MCF 10A (cell line): ENCODE measurements at regions not wholly inside any gene's neighbourhood (a gene's known extent, or its start where the extent isn't known, plus 50 kb on each side); places are given as distances from the start of the nearest gene placed in this dataset.

ENCODE experiments used
- BruUV-seq: library from RNA; stranded (reverse); fragments of 400-500 nt; replicated peaks from 2 replicates; lab custom pipeline; 2021; lab: Mats Ljungman, UMichigan
- CTCF ChIA-PET: fragments of 300-600 bp; sonication (Branson Sonifier 250); formaldehyde crosslinking; extraction: SDS; loops from one replicate; lab custom pipeline; 2021; ENCODE audit warnings: antibody characterized with exemption, inconsistent platforms; lab: Yijun Ruan, JAX
- POLR2A ChIA-PET: fragments of 300-600, 350-650 bp; sonication (Branson Sonifier 250); formaldehyde crosslinking; extraction: SDS; loops from one replicate; lab custom pipeline; 2020; ENCODE audit warnings: antibody characterized with exemption, inconsistent platforms; lab: Yijun Ruan, JAX
- DNase-seq: peaks from one replicate; pipeline ENCODE4 v3.0.0-alpha.2; 2018; ENCODE audit not compliant: unreplicated experiment
- H3K27ac Mint-ChIP-seq: one replicate; pipeline ENCODE4 v1.8.0; 2022; ENCODE audit warnings: mild to moderate bottlenecking, low read depth, mixed read lengths; ENCODE audit not compliant: unreplicated experiment
- H3K27me3 Mint-ChIP-seq: one replicate; pipeline ENCODE4 v1.8.0; 2022; ENCODE audit warnings: mixed read lengths; ENCODE audit not compliant: insufficient read depth, unreplicated experiment
- H3K36me3 Mint-ChIP-seq: one replicate; pipeline ENCODE4 v1.8.0; 2022; ENCODE audit warnings: mild to moderate bottlenecking, moderate library complexity, mixed read lengths; ENCODE audit not compliant: insufficient read depth, unreplicated experiment
- H3K4me1 Mint-ChIP-seq: one replicate; pipeline ENCODE4 v1.8.0; 2022; ENCODE audit warnings: mixed read lengths; ENCODE audit not compliant: insufficient read depth, unreplicated experiment
- H3K4me3 Mint-ChIP-seq: one replicate; pipeline ENCODE4 v1.8.0; 2022; ENCODE audit warnings: mild to moderate bottlenecking, moderate library complexity, mixed read lengths; ENCODE audit not compliant: unreplicated experiment
- H3K9me3 Mint-ChIP-seq: one replicate; pipeline ENCODE4 v1.8.0; 2022; ENCODE audit warnings: mixed read lengths; ENCODE audit not compliant: unreplicated experiment
- intact Hi-C: fragments of 100-400 bp; cut with micrococcal nuclease; formaldehyde crosslinking; loops from 2 replicates; pipeline ENCODE4 v1.14.1; 2022
- TF ChIP-seq, protein P1 (sequence below): fragments of 200-600 bp; IDR thresholded peaks from one replicate; pipeline ENCODE4 v1.8.0; 2022; ENCODE audit warnings: antibody characterized with exemption, mild to moderate bottlenecking; ENCODE audit not compliant: unreplicated experiment

DNA sequence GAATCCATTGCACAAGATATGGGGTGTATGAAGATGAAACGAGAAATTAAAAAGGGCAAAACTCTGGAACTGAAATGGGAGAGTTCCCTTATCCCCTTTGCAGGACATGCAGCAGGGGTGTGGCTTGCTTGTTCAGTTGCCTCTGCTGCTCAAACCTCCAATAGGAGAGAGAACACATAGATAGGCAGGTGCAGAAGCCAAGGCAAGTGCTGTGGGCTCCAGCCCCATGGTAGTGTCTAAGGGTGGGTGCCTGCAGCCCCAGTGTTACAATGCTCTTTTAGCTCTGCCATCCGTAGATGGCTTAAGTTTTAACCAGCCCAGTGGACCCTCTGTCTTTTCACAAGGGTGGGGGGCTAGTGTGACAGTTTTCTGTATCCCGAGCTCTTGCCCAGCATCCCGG is 69.7 kb downstream of the CMAS start:
- POLR2A ChIA-PET, result no interaction called here
- CTCF ChIA-PET, result interaction anchor here (1.6 kb wide), 1 partner anchor 220 kb away, joined by 8 read pairs; no protein-coding TSS in a partner anchor
- intact Hi-C loops, result no loop called here
- no peak for DNase-seq
- H3K27ac Mint-ChIP-seq, result no peak overlapping the region
- H3K4me1 Mint-ChIP-seq, result no peaks in the 10 kb centered on the region
- TF ChIP-seq, protein P1, sequence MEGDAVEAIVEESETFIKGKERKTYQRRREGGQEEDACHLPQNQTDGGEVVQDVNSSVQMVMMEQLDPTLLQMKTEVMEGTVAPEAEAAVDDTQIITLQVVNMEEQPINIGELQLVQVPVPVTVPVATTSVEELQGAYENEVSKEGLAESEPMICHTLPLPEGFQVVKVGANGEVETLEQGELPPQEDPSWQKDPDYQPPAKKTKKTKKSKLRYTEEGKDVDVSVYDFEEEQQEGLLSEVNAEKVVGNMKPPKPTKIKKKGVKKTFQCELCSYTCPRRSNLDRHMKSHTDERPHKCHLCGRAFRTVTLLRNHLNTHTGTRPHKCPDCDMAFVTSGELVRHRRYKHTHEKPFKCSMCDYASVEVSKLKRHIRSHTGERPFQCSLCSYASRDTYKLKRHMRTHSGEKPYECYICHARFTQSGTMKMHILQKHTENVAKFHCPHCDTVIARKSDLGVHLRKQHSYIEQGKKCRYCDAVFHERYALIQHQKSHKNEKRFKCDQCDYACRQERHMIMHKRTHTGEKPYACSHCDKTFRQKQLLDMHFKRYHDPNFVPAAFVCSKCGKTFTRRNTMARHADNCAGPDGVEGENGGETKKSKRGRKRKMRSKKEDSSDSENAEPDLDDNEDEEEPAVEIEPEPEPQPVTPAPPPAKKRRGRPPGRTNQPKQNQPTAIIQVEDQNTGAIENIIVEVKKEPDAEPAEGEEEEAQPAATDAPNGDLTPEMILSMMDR, result no peak
- no peaks in the 10 kb centered on the region for H3K36me3 Mint-ChIP-seq
- no peak overlapping the region for H3K4me3 Mint-ChIP-seq
- no TSS peak for BruUV-seq
- no peaks in the 10 kb centered on the region for H3K27me3 Mint-ChIP-seq
- H3K9me3 Mint-ChIP-seq, result no peaks in the 10 kb centered on the region

DNA sequence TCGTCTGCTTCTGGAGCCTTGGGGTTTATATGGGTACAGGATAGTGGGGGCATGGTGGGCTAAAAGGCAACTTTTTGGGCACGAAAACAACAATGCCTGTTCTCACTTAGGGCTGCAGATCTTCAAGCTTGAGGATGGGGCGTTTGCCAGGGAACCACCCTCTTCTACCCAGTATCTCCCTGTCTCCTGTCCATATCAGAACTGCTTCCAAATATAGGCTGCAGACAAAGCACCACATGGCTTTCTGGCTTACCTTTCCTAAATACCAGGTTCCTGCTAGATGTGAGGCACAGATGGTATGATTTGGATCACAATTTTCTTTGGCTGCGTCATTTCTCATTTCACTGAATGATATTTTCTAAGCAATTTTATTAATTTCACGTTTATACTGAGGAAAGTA is 70.4 kb downstream of the CMAS start:
- BruUV-seq, result no TSS peak
- Mint-ChIP-seq H3K4me1 (no peaks in the 10 kb centered on the region), H3K27me3 (no peaks in the 10 kb centered on the region), H3K27ac (no peak overlapping the region), H3K36me3 (no peaks in the 10 kb centered on the region), H3K4me3 (no peak overlapping the region), H3K9me3 (no peaks in the 10 kb centered on the region)
- intact Hi-C loops, result no loop called here
- ChIA-PET CTCF (no interaction called here), POLR2A (no interaction called here)
- DNase-seq, result no peak
- TF ChIP-seq, protein P1, result no peak

DNA sequence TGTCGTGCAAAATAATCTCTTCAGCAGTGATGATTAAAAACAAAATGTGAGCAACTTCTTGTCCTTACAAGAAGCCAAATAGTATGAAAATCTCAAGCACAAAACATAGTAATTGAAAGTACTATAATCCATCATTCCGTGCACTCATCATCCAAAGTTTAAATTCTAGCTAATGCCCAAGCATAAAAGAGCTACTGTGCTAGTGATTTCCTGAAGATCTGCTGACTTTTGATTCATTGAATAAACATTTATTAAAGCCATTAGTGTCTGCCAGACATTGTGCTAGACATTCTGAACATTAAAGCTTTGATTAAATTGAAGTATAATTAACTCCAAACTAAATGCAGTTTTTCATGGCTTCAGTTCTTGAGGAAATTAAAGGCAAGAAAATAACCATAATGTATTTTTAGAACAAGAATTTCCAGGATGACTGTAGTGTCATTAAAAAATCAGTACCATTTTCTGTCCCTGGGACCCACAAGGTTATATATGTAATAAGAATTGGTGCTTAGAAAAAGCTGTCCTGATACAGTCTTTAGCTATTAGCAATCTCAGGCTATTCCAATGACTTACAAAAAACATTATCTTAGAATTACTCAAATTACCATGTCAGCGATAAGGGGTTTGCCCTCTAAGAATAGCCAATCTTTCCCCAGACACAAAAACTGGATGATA is 71.7 kb downstream of the CMAS start:
- H3K4me1 Mint-ChIP-seq, result no peaks in the 10 kb centered on the region
- H3K4me3 Mint-ChIP-seq, result no peak overlapping the region
- ChIA-PET POLR2A (no interaction called here), CTCF (interaction anchor here (0.6 to 1.2 kb wide), 4 partner anchors 12 to 218 kb away, joined by 3 to 4 read pairs (median 4); no protein-coding TSS in a partner anchor)
- H3K36me3 Mint-ChIP-seq, result no peaks in the 10 kb centered on the region
- no peaks in the 10 kb centered on the region for H3K9me3 Mint-ChIP-seq
- intact Hi-C loops, result no loop called here
- no peak overlapping the region for H3K27ac Mint-ChIP-seq
- DNase-seq, result no peak
- TF ChIP-seq, protein P1, result no peak
- BruUV-seq, result no TSS peak
- no peaks in the 10 kb centered on the region for H3K27me3 Mint-ChIP-seq

DNA sequence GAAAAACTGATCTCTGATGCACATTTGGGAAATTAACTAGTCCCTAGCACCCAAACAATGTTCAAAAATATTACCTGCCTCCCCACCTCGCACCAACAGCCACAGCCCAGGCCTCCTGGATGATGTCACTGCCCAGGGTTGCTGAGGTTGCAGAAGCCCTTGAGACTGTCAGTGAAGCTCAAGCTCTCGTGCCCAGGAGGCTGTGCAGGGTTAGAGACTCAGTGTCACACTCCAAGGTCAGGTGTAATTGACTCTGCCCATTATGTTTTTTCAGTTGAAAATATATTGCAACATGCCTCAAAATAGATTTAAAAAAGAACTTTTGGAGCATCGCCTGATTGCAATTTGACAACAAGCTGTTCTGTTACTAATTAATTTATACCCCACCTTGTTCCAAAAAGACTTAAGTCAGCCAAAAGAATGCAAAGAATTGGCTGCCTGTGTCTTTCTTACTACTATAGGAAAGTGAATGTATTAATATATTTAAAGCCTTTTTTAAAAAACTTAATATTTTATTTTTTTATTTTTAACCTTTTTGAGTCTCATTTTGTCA is 72.3 kb downstream of the CMAS start:
- H3K4me3 Mint-ChIP-seq, result no peak overlapping the region
- POLR2A ChIA-PET, result no interaction called here
- no TSS peak for BruUV-seq
- H3K4me1 Mint-ChIP-seq, result no peaks in the 10 kb centered on the region
- TF ChIP-seq, protein P1, result no peak
- H3K9me3 Mint-ChIP-seq, result no peaks in the 10 kb centered on the region
- no peaks in the 10 kb centered on the region for H3K36me3 Mint-ChIP-seq
- CTCF ChIA-PET, result interaction anchor here (0.6 to 2.2 kb wide), 4 partner anchors 12 to 217 kb away, joined by 3 to 9 read pairs (median 4); no protein-coding TSS in a partner anchor
- H3K27me3 Mint-ChIP-seq, result no peaks in the 10 kb centered on the region
- intact Hi-C loops, result no loop called here
- H3K27ac Mint-ChIP-seq, result no peak overlapping the region
- no peak for DNase-seq
